ENCODE measurements at regions not wholly inside any gene's neighbourhood (a gene's known extent, or its start where the extent isn't known, plus 50 kb on each side); places are given as distances from the start of the nearest gene placed in this dataset.

DNA sequence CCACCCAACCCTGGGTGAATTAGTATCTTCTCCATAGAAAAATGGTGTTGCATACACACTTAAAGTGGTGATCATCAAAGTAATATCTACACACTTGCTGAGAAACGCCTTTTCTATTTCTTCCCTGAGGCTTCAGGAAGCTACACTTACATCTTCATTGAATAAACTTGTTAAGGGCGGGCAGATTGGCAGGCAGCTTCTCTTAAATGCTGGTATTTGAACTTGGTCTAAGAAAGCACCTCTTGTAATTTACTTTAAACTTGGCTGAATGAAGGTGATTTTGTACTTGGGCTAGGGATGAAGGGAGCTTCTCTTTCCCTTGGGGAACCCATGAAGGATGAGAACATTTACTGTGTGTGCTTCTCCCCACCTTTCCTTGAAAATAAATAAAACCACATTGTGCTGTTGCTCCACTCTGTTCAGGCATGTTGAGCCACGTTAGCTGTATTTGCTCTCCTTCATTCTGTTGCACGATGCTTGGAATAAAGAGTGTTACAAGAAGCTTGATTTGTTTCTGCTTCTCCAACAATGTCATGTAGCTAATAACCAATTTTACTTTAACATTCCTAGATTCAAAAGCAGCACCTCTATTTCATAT, 430.1 kb downstream of the ANKRD50 start:
- DNase-seq = no peak

DNA sequence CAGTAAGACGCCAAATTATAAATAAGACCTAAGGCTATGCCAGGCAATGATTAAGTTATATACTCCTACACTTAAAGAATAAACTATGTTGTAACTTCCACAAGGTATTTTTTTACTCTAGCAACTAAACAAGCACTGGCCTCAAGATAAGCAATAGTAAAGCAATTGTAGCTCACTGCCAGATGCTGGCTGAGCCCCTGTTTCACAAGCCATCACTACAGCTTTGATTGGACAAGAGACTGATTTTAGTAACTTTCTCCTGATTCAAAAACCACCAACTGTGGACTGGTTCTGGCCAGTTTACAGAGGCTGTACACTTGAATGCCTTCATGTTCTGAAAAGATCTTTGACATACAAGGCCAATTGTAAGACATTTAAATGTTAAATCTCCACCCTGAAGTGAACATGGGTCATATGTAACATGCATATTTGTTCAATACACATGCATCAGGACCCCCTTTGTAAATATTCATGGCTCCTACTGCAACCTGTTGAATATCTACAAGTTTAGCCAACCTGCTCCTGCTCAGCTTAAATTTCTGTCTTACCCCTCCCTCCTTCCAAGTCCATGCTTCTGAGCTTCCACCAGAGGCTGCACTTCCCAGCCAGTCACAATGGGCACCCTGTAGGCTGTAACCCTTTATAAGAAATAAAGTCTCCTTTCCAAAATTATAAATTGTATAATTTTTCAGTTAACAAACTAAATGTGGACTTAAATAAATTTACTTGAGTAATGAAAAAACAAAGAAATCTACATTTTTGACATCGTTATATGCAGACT, 423.6 kb downstream of the ANKRD50 start:
- DNase-seq = no peak

DNA sequence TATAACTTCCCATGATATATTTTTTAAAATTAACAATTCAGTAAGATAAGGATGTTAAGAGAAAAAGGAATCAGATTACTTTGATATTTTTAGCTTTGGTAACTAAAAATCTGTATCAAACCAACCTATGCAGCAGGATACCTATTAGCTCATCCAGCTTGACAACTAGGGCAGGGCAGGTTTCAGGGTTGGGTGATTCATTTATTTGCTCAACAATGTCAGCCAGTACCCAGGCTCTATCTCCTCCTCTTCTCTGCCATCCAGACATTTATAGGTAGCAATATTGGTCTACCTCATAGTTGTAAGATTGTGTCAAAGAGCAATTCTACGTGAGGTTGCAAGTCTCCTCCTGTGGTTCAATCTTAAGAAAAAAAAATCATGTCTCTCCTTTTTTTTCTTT, 421.9 kb downstream of the ANKRD50 start:
- no peak for DNase-seq

DNA sequence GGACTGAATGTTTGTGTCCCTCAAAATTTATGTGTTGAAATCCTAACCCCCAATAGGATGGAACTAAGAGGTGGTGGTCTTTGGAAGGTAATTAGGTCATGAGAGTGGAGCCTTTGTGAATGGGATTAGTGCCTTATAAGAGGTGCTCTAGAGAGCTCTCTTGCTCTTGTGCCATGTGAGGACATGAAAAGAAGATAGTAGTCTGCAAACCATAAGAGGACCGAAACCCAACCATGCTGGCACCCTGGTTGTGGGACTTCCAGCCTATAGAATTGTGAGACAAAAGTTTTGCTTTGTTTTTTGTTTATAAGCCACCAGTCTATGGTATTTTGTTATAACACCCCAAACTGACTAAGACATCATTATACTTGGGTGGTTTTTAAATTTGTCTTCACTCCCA, 417.1 kb downstream of the ANKRD50 start:
- no peak for DNase-seq

DNA sequence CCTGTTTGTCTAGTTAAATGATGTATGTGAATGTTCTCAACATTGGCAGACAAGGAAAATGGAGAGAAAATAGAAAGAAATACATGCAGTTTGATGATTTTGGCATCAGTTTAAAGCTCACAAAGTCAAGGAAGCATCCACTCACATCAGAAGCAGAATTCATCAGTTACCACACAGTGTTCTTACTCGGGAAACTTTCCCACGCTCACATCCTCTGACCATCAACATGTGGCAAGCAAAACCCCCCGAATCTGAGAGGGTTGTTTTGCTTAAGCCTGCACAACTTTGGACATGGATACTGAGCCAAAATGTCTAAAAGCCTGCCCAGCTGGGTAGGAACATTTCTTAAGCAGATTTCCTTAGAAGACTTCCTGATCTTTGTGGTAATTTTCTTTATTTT, 407.6 kb downstream of the ANKRD50 start:
- DNase-seq = no peak

DNA sequence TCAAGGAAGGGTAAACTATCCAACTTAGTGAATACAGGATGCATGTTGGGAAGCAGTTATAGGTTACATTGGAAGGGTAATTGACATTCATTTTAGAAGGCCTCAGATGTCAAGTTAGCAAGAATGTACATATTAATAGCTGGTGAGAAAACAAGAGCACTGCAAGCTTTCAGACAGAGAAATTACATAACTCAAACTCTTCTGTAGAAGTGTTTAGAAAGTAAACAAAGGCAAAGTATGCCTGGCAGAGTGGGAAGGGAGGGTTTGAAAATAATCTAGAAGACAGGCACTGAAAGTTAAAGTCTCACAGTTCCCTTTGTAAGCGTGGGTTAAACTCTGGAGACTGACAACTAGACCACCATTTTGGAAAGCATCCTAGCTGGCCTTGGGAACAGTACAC, 406.2 kb downstream of the ANKRD50 start:
- DNase-seq = no peak

DNA sequence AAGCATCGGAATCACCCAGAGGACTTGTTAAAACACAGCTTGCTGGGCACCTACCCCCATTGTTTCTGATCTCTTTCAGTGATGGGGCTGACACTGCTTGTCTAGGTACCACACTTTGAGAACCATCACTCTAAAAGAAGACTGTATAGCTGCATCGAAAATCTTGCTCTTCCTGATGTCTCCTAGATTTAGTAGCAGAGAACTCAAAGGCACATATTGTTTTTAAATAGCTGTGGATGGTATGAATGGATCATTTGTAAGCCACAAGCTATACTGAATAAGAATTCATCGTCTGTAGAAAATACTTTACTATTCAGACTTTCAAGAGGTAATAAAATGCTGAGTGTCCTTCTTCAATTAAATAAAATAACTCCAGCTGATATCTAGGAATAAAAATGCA, 405.4 kb downstream of the ANKRD50 start:
- no peak for DNase-seq

DNA sequence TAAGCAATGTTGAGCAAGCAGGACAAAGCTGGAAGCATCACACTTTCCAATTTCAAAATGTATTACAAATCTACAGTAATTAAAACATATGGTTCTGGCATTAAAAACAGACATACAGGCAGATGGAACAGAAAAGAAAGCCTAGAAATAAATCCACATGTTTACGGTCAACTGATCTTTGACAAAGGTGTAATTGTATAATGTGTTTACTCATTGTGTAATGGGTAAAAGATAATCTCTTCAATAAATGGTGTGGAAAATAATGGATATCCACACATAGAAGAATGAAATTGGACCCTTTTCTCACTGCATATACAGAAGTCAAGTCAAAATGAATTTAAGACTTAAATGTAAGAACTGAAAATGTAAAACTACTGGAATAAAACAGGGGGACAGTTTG, 394.2 kb downstream of the ANKRD50 start:
- DNase-seq = no peak

DNA sequence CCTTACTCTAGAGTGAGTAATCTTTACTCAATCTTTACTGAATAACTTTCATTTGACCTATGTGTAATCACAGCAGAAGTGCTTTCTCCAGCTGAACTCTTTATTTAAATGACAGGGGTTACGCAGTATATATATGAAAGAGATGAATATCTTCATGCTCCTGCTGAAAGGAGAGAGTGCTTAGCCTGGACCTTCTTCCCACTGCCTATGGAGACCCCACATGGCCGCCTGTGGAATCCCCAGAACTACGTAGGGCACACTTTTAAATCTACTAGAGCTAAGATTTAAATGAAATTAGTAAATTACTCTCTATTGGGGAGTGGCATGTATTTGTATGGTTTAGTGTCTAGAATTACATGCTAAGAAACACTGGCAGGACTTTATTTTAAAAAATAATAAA, 391.2 kb downstream of the ANKRD50 start:
- DNase-seq = no peak

DNA sequence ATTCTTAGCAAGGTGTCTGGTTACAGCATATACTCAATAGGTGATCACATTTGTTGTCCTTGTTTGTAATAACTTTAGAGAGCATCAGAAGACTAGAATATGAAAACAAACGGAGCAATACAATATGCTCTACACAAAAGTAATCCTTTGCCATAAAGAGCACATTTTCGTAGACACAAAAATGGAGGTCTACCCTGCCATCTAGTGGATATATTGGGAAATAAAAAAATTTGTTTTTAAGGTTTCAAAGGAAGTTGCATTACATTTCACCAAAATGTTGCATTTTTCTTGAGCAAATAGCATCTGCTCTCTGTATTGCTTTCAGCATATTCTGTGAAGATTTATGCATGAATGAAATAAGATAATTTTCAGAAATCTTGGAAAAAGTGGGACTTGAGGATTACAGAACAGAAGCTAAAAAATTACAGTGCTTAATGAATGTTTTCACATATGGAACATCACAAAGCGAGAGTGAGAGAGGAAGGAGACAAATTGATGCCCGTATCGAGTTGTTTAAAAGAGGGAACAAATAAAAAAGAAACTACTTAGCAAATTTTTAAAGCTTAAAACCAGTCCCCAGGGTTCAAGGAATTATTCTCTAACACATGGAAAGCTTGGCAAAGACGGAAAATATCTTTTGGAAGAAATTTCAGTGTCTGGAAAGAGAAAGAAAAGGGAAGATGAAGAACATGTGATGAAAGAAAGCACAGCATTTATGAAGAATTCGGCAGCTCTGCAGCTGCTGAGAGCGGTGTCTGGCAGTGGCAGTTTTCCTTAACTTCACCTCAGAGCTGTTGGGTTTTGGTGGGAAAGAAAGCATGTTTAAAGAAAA, 390.1 kb downstream of the ANKRD50 start:
- DNase-seq = peak; percentile 11

DNA sequence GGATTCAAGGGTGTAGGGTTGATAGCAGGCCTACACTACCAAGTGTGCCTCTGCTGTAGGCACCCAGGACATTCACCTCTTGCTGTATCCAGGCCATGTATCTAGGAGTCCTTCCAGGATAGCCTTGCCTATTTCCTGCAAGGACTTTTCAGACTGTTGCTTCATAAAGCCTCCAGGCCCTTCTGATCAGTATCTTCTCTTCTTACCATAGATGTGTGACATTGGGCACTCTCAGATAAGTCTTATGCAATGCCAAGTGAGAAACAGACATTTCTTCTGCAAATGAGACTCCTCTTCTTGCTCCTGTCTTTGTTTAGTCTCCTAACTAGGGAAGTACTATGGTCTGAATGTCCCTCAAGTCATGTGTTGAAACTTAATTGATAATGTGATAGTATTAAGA, 386.8 kb downstream of the ANKRD50 start:
- DNase-seq = no peak

DNA sequence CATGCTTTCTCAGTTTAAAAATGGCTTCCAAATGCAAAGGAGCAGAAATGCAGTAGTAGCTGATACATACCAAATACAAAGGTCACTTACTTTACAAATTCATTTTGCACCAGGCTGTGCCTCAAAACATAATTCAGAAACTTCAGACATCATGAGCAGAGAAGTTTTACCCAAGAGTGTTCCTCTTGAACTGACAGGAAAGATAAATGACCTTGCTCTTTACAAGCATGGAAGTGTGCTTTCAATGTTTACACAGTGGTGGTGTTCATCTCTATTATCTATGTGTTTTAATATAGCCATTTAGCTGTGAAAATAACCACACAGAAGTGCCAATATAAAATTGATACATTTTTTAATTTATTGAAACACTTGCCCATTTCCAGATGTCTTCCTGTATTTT, 383.4 kb downstream of the ANKRD50 start:
- DNase-seq = peak; percentile 18

DNA sequence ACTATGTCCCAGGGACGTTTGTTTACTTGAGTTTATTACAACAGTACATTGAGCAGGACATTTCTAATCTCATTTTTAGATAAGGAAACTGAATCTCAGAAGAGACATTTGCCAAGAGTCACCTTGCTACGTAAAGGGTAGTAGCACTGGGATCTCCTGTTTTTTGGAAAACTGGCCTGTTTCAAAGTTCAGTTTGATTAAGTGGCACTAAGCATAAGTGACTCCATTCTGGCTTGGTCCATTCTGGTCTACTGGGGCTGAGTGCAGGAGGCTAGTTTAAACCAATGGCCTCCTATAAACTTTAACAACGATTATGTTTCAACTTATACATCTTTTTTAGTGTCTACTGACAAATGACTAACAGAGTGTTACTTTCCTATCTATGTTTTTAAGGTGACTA, 382.5 kb downstream of the ANKRD50 start:
- no peak for DNase-seq

DNA sequence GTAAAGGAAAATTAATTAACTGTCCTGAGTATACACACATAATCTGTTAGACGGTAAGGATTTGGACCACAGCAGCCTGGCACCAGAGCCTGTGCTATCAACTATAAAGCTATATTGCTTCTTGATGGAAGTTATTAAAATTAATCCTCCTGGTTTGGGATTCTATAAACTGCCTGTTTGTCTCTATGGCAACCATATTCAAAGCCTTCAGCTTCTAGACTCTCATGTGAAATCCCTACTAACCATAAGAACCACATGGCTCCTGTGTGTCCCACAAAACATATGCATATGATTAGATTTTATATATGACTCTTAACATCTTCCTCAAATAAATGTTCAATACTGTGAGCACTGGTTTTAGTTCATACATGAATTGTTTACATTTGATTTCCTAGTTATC, 380.8 kb downstream of the ANKRD50 start:
- no peak for DNase-seq

DNA sequence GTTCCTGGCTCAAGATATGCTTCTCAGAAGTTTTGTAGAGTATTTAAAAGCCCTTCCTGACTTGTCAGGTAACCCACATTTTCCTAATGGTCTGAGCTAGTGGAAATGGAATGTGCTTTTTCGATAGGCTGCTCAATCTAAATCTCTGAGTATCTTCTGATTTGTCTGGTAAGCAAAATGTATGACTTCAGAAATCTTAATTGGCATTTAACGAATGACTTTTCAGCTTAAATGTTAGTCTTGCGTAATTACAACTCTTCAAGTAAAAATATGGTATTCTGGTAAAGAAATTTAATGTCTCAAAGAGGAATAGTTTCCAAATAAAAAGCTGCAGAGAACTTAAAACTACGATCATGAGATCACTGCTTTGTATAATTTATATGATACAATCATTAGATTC, 379.1 kb downstream of the ANKRD50 start:
- no peak for DNase-seq

DNA sequence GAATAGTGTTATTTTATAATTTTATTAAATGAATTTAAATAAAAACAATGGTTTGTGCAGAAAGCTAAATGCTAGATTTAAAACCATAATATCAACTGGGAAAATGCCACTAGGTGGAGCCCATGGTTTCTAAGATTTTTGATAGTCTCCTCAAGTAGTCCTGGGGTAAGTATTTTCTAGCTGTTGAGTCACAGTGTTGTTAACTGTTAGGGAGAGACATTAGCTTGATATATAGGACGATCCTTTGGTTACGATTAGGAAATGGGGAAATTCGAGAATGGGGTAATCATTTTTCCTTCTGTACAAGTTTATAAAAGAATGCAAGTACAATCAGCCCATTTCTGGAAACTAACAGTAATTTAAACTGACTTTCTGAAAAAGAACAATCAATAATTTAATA, 378.4 kb downstream of the ANKRD50 start:
- DNase-seq = peak; percentile 62

DNA sequence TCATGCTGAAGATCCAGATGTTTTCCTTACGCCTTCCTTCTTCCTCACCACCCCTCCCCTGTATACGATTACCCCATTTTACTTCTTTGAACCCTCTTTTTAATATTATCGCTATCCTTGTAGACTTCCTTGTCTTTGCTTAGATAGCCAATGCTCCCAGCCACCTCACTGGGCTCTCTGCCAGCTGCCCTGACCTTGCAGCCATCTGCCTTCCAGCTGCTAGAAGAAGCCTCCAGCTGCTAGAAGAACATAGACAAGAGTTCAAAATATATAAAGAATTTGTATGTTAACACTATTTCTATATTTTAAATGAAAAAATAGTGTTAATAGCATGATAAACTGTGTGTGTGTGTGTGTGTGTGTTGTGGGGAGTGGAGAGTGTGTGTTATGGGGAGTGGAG, 374.7 kb downstream of the ANKRD50 start:
- peak; percentile 42 for DNase-seq

DNA sequence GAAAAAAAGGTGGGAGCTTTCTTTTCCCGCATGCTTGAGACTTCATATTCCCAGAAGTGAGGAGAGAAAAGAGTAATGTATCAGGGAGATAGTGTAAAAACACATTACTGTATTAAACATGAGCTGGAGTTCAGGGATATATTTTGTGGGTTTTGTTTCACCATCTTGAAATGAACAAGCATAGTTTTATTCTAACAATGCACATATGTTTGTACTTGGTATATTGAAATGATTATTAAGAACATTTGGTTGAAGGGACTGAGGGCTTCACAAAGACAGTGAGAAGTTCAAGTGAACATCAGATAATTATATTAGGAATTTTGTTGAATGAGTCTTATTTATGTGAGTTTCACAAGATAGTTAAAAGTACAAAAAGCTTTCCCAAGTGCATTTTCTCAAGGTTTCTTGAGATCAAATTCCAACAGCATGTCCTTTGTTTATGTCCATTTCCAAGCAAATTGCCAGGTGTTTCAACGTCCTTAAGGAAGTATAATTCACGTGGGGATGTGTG, 368.8 kb downstream of the ANKRD50 start:
- no peak for DNase-seq

DNA sequence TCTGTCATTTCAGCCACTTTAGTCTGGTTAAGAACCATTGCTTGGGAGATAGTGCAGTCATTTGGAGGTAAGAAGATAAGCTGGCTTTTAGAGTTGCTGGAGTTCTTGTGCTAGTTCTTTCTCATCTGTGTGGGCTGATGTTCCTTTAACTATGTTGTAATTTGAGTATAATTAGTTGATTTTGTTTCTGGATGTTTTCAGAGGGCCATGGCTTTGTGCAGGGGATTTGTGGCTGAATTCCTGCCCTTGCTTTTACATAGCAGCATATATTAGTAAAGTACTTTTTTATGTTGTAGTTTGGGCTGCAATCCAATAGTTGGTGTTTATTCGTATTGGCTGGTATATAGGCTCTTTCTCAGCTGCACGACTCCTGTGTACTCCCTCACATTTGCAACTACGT, 339.6 kb downstream of the ANKRD50 start:
- DNase-seq = no peak

DNA sequence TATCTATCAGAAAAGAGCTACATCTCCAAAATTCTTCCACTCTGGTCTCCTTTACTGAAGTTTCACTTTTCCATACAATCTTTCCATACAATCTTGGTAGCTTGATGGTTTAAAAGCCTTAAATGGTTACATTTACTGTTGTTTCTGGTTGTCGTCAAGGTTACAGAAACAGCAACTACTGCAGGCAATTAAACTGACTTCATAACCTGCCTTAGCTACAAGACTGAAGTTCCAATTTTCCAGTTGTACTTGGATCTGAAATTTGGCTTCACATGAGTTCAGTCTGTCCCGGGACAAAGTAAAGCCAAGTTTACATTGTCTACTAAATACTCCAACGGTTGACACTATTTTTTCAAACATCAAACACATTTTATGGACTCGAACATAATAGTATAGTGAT, 326.4 kb downstream of the ANKRD50 start:
- DNase-seq = no peak

DNA sequence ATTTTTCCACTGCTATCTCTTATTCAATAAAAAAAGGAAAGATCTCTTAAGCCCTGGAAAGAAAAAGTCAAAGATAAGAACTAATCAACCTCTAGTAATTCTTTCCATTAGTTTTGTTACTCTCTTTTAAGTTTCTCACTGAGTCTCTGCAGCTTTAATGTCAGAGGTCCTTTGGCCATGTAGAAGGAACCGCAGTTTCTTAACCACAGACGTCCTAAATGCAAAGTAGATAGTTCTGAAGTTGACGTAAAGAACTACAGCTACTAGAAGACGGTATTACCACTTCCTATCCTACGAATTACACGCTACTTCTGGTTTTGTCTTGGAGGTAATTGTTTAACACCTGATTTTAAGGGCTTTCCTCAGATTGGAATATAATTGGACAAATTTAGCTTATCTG, 325.9 kb downstream of the ANKRD50 start:
- DNase-seq = no peak

DNA sequence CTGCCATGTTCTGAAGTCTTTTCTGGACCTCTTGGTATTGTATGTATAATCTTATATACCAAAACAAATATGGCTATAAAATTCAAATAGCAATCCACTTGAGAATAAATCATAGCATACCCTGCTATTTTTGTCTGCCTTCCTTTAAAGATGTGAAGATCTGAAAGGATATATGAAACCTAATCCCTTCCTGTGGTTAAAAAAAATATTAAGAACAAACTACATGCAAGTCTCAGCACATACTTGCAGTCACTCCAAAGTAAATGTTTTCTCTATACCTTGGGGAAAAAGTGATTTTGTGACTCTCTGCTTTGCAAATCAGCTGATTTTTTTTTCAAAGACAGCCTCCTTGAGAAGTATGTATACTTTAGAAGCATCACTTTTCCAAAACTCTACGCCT, 322.9 kb downstream of the ANKRD50 start:
- peak; percentile 0 for DNase-seq

DNA sequence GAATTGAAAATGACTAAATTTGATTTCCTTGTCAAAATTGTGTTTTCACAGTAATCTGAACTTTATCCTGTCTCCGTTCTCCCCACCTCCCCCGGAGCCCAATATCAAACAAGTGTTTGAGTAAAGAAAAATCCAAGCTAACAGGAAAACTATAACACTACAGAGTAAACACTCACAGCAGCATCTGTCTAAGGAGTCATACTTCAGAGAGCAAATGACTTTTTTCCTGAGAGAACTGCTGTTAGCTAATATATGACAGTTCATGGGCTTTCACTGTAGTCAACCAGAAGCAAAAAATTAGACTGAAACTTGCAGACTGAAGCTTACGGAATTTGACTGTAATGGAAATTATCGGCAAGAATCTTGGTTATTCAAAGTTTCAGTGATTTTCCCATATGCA, 321.7 kb downstream of the ANKRD50 start:
- DNase-seq = peak; percentile 7

DNA sequence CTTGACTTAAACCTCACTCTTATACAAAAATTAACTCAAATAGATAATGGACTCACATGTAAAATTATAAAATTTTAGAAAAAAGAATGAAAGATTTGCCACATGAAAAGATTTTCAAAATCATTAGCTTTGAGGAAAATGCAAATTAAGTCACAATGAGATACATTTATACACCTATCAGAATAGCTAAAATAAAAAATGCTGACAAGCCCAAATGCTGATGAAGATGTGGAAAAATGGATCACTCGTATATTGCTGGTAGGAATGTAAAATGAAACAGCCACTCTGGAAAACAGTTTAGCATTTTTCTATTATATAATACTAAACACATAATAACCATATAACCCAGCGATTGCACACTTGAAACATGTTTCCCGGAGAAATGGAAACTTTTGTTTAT, 316.2 kb downstream of the ANKRD50 start:
- DNase-seq = no peak

Data from NCI-H510A treated with DMSO at 0.1 percent for 48 hours (cell line).